ENCODE measurements at regions not wholly inside any gene's neighbourhood (a gene's known extent, or its start where the extent isn't known, plus 50 kb on each side); places are given as distances from the start of the nearest gene placed in this dataset.

- no peaks in the 10 kb centered on the region for H3K9me3 Mint-ChIP-seq (ENCODE audit: unreplicated experiment)
- POLR2A ChIA-PET, result no interaction called here
- intact Hi-C loops (cut with micrococcal nuclease; ENCODE audit: unreplicated experiment), result no loop called here
Observed at GRCh38 chr5:74032617-74033016, 406.6 kb downstream of the ARHGEF28 start.

GRCh38 chr5:74031536-74031935 is 405.5 kb downstream of the ARHGEF28 start:
- Histone ChIP-seq H3K4me3 (ENCODE audit: low read depth, low read length) (no peak overlapping the region), H3K4me1 (peaks cover 35% of the 10 kb centered on the region), H3K9me3 (no peaks in the 10 kb centered on the region), H3K36me3 (ENCODE audit: control insufficient read depth, insufficient read depth, low read length) (no peaks in the 10 kb centered on the region), H3K27me3 (replicated peaks; ENCODE audit: control insufficient read depth, insufficient read depth, low read length) (no peaks in the 10 kb centered on the region)
- DNase-seq, result no peak
- Mint-ChIP-seq H3K36me3 (ENCODE audit: insufficient read depth, unreplicated experiment) (no peaks in the 10 kb centered on the region), H3K4me3 (ENCODE audit: unreplicated experiment) (no peak overlapping the region), H3K9me3 (ENCODE audit: unreplicated experiment) (no peaks in the 10 kb centered on the region), H3K27ac (ENCODE audit: unreplicated experiment) (no peak overlapping the region), H3K27me3 (ENCODE audit: insufficient read depth, unreplicated experiment) (no peaks in the 10 kb centered on the region), H3K4me1 (ENCODE audit: low read depth, unreplicated experiment) (peaks cover 26% of the 10 kb centered on the region)
- POLR2A ChIA-PET, result no interaction called here
- no peak for TF ChIP-seq CTCF (IDR thresholded peaks at IDR 0.05; ENCODE audit: insufficient read depth in 1 of 2, low read depth in 1 of 2, low read length in 1 of 2, severe bottlenecking in 1 of 2, unreplicated experiment in 1 of 2)
- intact Hi-C loops (cut with micrococcal nuclease; ENCODE audit: unreplicated experiment), result no loop called here
- no TSS peak for BruUV-seq (replicated peaks)
- CTCF ChIA-PET, result no interaction called here

More at GRCh38 chr5:74032617-74033016, 406.6 kb downstream of the ARHGEF28 start:
- no peak for DNase-seq
- Mint-ChIP-seq H3K4me3 (ENCODE audit: unreplicated experiment) (no peak overlapping the region), H3K4me1 (ENCODE audit: low read depth, unreplicated experiment) (peaks cover 20% of the 10 kb centered on the region), H3K27me3 (ENCODE audit: insufficient read depth, unreplicated experiment) (no peaks in the 10 kb centered on the region), H3K36me3 (ENCODE audit: insufficient read depth, unreplicated experiment) (no peaks in the 10 kb centered on the region), H3K27ac (ENCODE audit: unreplicated experiment) (no peak overlapping the region)
- Histone ChIP-seq H3K36me3 (ENCODE audit: control insufficient read depth, insufficient read depth, low read length) (no peaks in the 10 kb centered on the region), H3K27me3 (replicated peaks; ENCODE audit: control insufficient read depth, insufficient read depth, low read length) (no peaks in the 10 kb centered on the region), H3K9me3 (no peaks in the 10 kb centered on the region), H3K4me1 (peaks cover 24% of the 10 kb centered on the region), H3K4me3 (ENCODE audit: low read depth, low read length) (no peak overlapping the region)
- no TSS peak for BruUV-seq (replicated peaks)
- CTCF ChIA-PET, result interaction anchor here (0.6 kb wide), 1 partner anchor 543 kb away, joined by 4 read pairs; no protein-coding TSS in a partner anchor
- TF ChIP-seq CTCF (IDR thresholded peaks at IDR 0.05; ENCODE audit: insufficient read depth in 1 of 2, low read depth in 1 of 2, low read length in 1 of 2, severe bottlenecking in 1 of 2, unreplicated experiment in 1 of 2), result no peak

GRCh38 chr5:74030821-74031220 is 404.8 kb downstream of the ARHGEF28 start:
- Mint-ChIP-seq H3K27me3 (ENCODE audit: insufficient read depth, unreplicated experiment) (no peaks in the 10 kb centered on the region), H3K9me3 (ENCODE audit: unreplicated experiment) (no peaks in the 10 kb centered on the region), H3K4me3 (ENCODE audit: unreplicated experiment) (no peak overlapping the region), H3K36me3 (ENCODE audit: insufficient read depth, unreplicated experiment) (no peaks in the 10 kb centered on the region), H3K27ac (ENCODE audit: unreplicated experiment) (no peak overlapping the region), H3K4me1 (ENCODE audit: low read depth, unreplicated experiment) (peaks cover 25% of the 10 kb centered on the region)
- intact Hi-C loops (cut with micrococcal nuclease; ENCODE audit: unreplicated experiment), result no loop called here
- Histone ChIP-seq H3K36me3 (ENCODE audit: control insufficient read depth, insufficient read depth, low read length) (no peaks in the 10 kb centered on the region), H3K27me3 (replicated peaks; ENCODE audit: control insufficient read depth, insufficient read depth, low read length) (no peaks in the 10 kb centered on the region), H3K4me1 (peaks cover 40% of the 10 kb centered on the region), H3K4me3 (ENCODE audit: low read depth, low read length) (no peak overlapping the region), H3K9me3 (no peaks in the 10 kb centered on the region)
- no peak for TF ChIP-seq CTCF (IDR thresholded peaks at IDR 0.05; ENCODE audit: insufficient read depth in 1 of 2, low read depth in 1 of 2, low read length in 1 of 2, severe bottlenecking in 1 of 2, unreplicated experiment in 1 of 2)
- ChIA-PET CTCF (no interaction called here), POLR2A (no interaction called here)
- DNase-seq, result no peak
- BruUV-seq (replicated peaks), result no TSS peak
